ENCODE measurements at regions not wholly inside any gene's neighbourhood (a gene's known extent, or its start where the extent isn't known, plus 50 kb on each side); places are given as distances from the start of the nearest gene placed in this dataset.
"Not testable (repeated sequence)": the region's sequence is repeated elsewhere in the genome, so short reads cannot be mapped to it uniquely, and the experiment has no call there.

- H3K4me1 ChIP-seq (ENCODE audit: control insufficient read depth in 1 of 2, insufficient read depth in 2 of 2, low read depth in 1 of 2, low read length in 1 of 2) = no peaks in the 10 kb centered on the region
- no peaks in the 10 kb centered on the region for H3K79me2 ChIP-seq (ENCODE audit: insufficient read depth)
- H3F3A ChIP-seq (replicated peaks; ENCODE audit: insufficient read depth) = no peaks in the 10 kb centered on the region
- TF ChIP-seq FOXM1 (IDR thresholded peaks at IDR 0.05; ENCODE audit: low read depth) (no peak), NFIC (IDR thresholded peaks at IDR 0.05; ENCODE audit: borderline replicate concordance) (no peak), PBX3 (IDR thresholded peaks at IDR 0.05) (no peak), NRF1 (IDR thresholded peaks at IDR 0.05; ENCODE audit: low read depth, low read length) (no peak), FOXJ3 (CRISPR knock-in tag; IDR thresholded peaks at IDR 0.05) (no peak), GABPA (IDR thresholded peaks at IDR 0.05; ENCODE audit: low read depth) (no peak)
- H3K36me3 ChIP-seq (replicated peaks in 1 of 2; ENCODE audit: control insufficient read depth in 1 of 2, insufficient read depth in 2 of 2, low read length in 1 of 2) = no peaks in the 10 kb centered on the region
- no peak overlapping the region for H3K27ac ChIP-seq (ENCODE audit: low read depth in 2 of 2, low read length in 1 of 2)
- no peaks in the 10 kb centered on the region for H4K20me1 ChIP-seq (ENCODE audit: insufficient read depth)
- CTCF ChIA-PET = interaction anchor here (1.0 kb wide), 1 partner anchor 12 kb away, joined by 3 read pairs; no protein-coding TSS in a partner anchor
- no peak overlapping the region for H2AFZ ChIP-seq (ENCODE audit: low read depth)
- H3K4me2 ChIP-seq = no peak overlapping the region
- DNase-seq = no peak
- no peak overlapping the region for H3K4me3 ChIP-seq (ENCODE audit: low read depth in 2 of 2, low read length in 1 of 2)
- WGBS (ENCODE audit: low lambda C conversion rate) = 51% methylated on average over 1 of the region's 1 CpG
- H3K27me3 ChIP-seq (ENCODE audit: insufficient read depth) = no peaks in the 10 kb centered on the region
- no peaks in the 10 kb centered on the region for H3K9me2 ChIP-seq
- POLR2A ChIA-PET = no interaction called here
- H3K9me3 ChIP-seq = no peaks in the 10 kb centered on the region
- H3K9ac ChIP-seq = no peak overlapping the region
Measured at GRCh38 chr5:120124031-120124430, 340.1 kb upstream of the PRR16 start.

- Histone ChIP-seq H2AFZ (ENCODE audit: low read depth) (no peak overlapping the region), H3K36me3 (replicated peaks in 1 of 2; ENCODE audit: control insufficient read depth in 1 of 2, insufficient read depth in 2 of 2, low read length in 1 of 2) (no peaks in the 10 kb centered on the region), H3K79me2 (ENCODE audit: insufficient read depth) (no peaks in the 10 kb centered on the region), H3F3A (replicated peaks; ENCODE audit: insufficient read depth) (no peaks in the 10 kb centered on the region), H3K4me3 (ENCODE audit: low read depth in 2 of 2, low read length in 1 of 2) (no peak overlapping the region), H3K9me3 (no peaks in the 10 kb centered on the region), H4K20me1 (ENCODE audit: insufficient read depth) (no peaks in the 10 kb centered on the region), H3K9ac (no peak overlapping the region), H3K27ac (ENCODE audit: low read depth in 2 of 2, low read length in 1 of 2) (no peak overlapping the region), H3K4me2 (no peak overlapping the region), H3K27me3 (ENCODE audit: insufficient read depth) (no peaks in the 10 kb centered on the region), H3K9me2 (no peaks in the 10 kb centered on the region), H3K4me1 (ENCODE audit: control insufficient read depth in 1 of 2, insufficient read depth in 2 of 2, low read depth in 1 of 2, low read length in 1 of 2) (no peaks in the 10 kb centered on the region)
- DNase-seq = no peak
- TF ChIP-seq SIN3A (IDR thresholded peaks at IDR 0.05; ENCODE audit: borderline replicate concordance, low read depth, low read length) = no peak
- TF ChIP-seq GABPA (IDR thresholded peaks at IDR 0.05; ENCODE audit: low read depth) = no peak
- TF ChIP-seq RAD21 (IDR thresholded peaks at IDR 0.05; ENCODE audit: low read length) = no peak
- no peak for TF ChIP-seq USF1 (IDR thresholded peaks at IDR 0.05; ENCODE audit: borderline replicate concordance, low read depth)
- TF ChIP-seq RCOR1 (IDR thresholded peaks at IDR 0.05; ENCODE audit: low read length) = no peak
- no peak for TF ChIP-seq RXRA (IDR thresholded peaks at IDR 0.05; ENCODE audit: borderline replicate concordance, low read depth)
- CTCF ChIA-PET = interaction anchor here (0.7 to 1.0 kb wide), 2 partner anchors 48 to 1137 kb away, joined by 3 read pairs; partner anchors contain the start of gene DTWD2
- WGBS (ENCODE audit: low lambda C conversion rate) = 65% methylated on average over 2 of the region's 2 CpGs
- POLR2A ChIA-PET = no interaction called here
Measured at GRCh38 chr5:120124961-120125360, 339.1 kb upstream of the PRR16 start.

DNA sequence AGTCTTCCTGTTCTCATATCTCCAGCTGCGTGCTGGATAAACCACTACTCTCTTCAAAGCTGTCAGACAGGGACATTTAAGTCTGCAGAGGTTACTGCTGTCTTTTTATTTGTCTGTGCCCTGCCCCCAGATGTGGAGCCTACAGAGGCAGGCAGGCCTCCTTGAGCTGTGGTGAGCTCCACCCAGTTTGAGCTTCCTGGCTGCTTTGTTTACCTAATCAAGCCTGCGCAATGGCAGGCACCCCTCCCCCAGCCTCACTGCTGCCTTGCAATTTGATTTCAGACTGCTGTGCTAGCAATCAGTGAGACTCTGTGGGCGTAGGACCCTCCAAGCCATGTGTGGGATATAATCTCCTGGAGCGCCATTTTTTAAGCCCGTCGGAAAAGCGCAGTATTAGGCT is 331.8 kb upstream of the PRR16 start:
- H3K4me3 ChIP-seq (ENCODE audit: low read depth in 2 of 2, low read length in 1 of 2); H3K9ac ChIP-seq; POLR2A ChIA-PET; H3K36me3 ChIP-seq (replicated peaks in 1 of 2; ENCODE audit: control insufficient read depth in 1 of 2, insufficient read depth in 2 of 2, low read length in 1 of 2); H3K9me2 ChIP-seq; H4K20me1 ChIP-seq (ENCODE audit: insufficient read depth); H3K9me3 ChIP-seq; H3K27me3 ChIP-seq (ENCODE audit: insufficient read depth); H3K4me2 ChIP-seq; H3K4me1 ChIP-seq (ENCODE audit: control insufficient read depth in 1 of 2, insufficient read depth in 2 of 2, low read depth in 1 of 2, low read length in 1 of 2); H3K79me2 ChIP-seq (ENCODE audit: insufficient read depth); DNase-seq; H3F3A ChIP-seq (replicated peaks; ENCODE audit: insufficient read depth); H2AFZ ChIP-seq (ENCODE audit: low read depth); CTCF ChIA-PET; H3K27ac ChIP-seq (ENCODE audit: low read depth in 2 of 2, low read length in 1 of 2): not testable (repeated sequence)
- 88% methylated on average over 6 of the region's 7 CpGs for WGBS (ENCODE audit: low lambda C conversion rate)
